KMS-11 (cell line): ENCODE measurements at regions not wholly inside any gene's neighbourhood (a gene's known extent, or its start where the extent isn't known, plus 50 kb on each side); places are given as distances from the start of the nearest gene placed in this dataset.

ENCODE experiments used
- H2AFZ ChIP-seq: fragments of 200-600 bp; sonication (generic); 2 replicates; pipeline ENCODE4 v1.6.1; 2016; ENCODE audit warnings: antibody characterized with exemption, mixed run types, low read depth
- H3K27ac ChIP-seq: fragments of 200-600 bp; sonication (generic); 2 replicates; pipeline ENCODE4 v1.6.1; 2016; ENCODE audit warnings: mild to moderate bottlenecking, mixed run types
- H3K27me3 ChIP-seq: fragments of 200-600 bp; sonication (generic); 2 replicates; pipeline ENCODE4 v1.6.1; 2017; ENCODE audit warnings: mild to moderate bottlenecking, low read depth, mixed run types, moderate library complexity; ENCODE audit not compliant: insufficient read depth
- H3K36me3 ChIP-seq: fragments of 200-600 bp; sonication (generic); 2 replicates; pipeline ENCODE4 v1.6.1; 2017; ENCODE audit warnings: mild to moderate bottlenecking, mixed run types; ENCODE audit not compliant: insufficient read depth
- H3K4me1 ChIP-seq: fragments of 200-600 bp; sonication (generic); 2 replicates; pipeline ENCODE4 v1.6.1; 2016; ENCODE audit warnings: mild to moderate bottlenecking, low read depth, mixed run types; ENCODE audit not compliant: poor library complexity, severe bottlenecking
- H3K4me2 ChIP-seq: fragments of 200-600 bp; sonication (generic); 2 replicates; pipeline ENCODE4 v1.7.0; 2016; ENCODE audit warnings: mild to moderate bottlenecking, mixed run types
- H3K4me3 ChIP-seq: fragments of 200-600 bp; sonication (generic); IDR thresholded peaks from 2 replicates; pipeline ENCODE4 v1.6.1; 2017; ENCODE audit warnings: low read depth, low read length, mixed read lengths; ENCODE audit not compliant: insufficient read depth
- H3K79me2 ChIP-seq: fragments of 200-600 bp; sonication (generic); 2 replicates; pipeline ENCODE4 v1.6.1; 2016; ENCODE audit warnings: low read depth, mixed run types; ENCODE audit not compliant: insufficient read depth
- H3K9ac ChIP-seq: fragments of 200-600 bp; sonication (generic); 2 replicates; pipeline ENCODE4 v1.6.1; 2016; ENCODE audit warnings: mild to moderate bottlenecking, mixed run types
- H4K20me1 ChIP-seq: fragments of 200-600 bp; sonication (generic); 2 replicates; pipeline ENCODE4 v1.6.1; 2016; ENCODE audit warnings: mild to moderate bottlenecking, mixed run types; ENCODE audit not compliant: insufficient read depth
- CTCF ChIP-seq: fragments of 200-600 bp; sonication (generic); conservative IDR thresholded peaks from 2 replicates; pipeline ENCODE4 v1.6.1; 2017; ENCODE audit warnings: low read depth, mild to moderate bottlenecking, antibody characterized with exemption, low read length, moderate library complexity, mixed read lengths

GRCh38 chr9:86676396-86676795 lies 270.9 kb downstream of the GAS1 start:
- H3K4me1 ChIP-seq, result no peaks in the 10 kb centered on the region
- no peaks in the 10 kb centered on the region for H3K27me3 ChIP-seq
- no peaks in the 10 kb centered on the region for H3K79me2 ChIP-seq
- no peaks in the 10 kb centered on the region for H3K36me3 ChIP-seq
- no peaks in the 10 kb centered on the region for H4K20me1 ChIP-seq
- H3K4me3 ChIP-seq, result no peak overlapping the region
- no peak overlapping the region for H2AFZ ChIP-seq
- no peak overlapping the region for H3K4me2 ChIP-seq
- TF ChIP-seq CTCF, result no peak
- H3K9ac ChIP-seq, result no peak overlapping the region
- no peak overlapping the region for H3K27ac ChIP-seq

- Histone ChIP-seq H3K9ac (no peak overlapping the region), H3K4me3 (no peak overlapping the region), H2AFZ (no peak overlapping the region), H3K36me3 (no peaks in the 10 kb centered on the region), H3K27me3 (no peaks in the 10 kb centered on the region), H3K4me1 (no peaks in the 10 kb centered on the region), H3K4me2 (no peak overlapping the region), H3K27ac (no peak overlapping the region), H3K79me2 (no peaks in the 10 kb centered on the region), H4K20me1 (no peaks in the 10 kb centered on the region)
- no peak for TF ChIP-seq CTCF
These were observed 271.5 kb downstream of the GAS1 start for GRCh38 chr9:86675805-86676204.

GRCh38 chr9:86674487-86674886 lies 272.8 kb downstream of the GAS1 start:
- H4K20me1 ChIP-seq, result no peaks in the 10 kb centered on the region
- H3K27me3 ChIP-seq, result no peaks in the 10 kb centered on the region
- H3K9ac ChIP-seq, result no peak overlapping the region
- H2AFZ ChIP-seq, result no peak overlapping the region
- TF ChIP-seq CTCF, result no peak
- H3K4me1 ChIP-seq, result no peaks in the 10 kb centered on the region
- no peaks in the 10 kb centered on the region for H3K79me2 ChIP-seq
- H3K27ac ChIP-seq, result no peak overlapping the region
- H3K4me3 ChIP-seq, result no peak overlapping the region
- H3K4me2 ChIP-seq, result no peak overlapping the region
- H3K36me3 ChIP-seq, result no peaks in the 10 kb centered on the region

- Histone ChIP-seq H3K79me2 (no peaks in the 10 kb centered on the region), H3K9ac (no peak overlapping the region), H3K27me3 (no peaks in the 10 kb centered on the region), H3K36me3 (no peaks in the 10 kb centered on the region), H2AFZ (no peak overlapping the region), H3K4me1 (no peaks in the 10 kb centered on the region), H3K4me3 (no peak overlapping the region), H4K20me1 (no peaks in the 10 kb centered on the region), H3K27ac (no peak overlapping the region), H3K4me2 (no peak overlapping the region)
- TF ChIP-seq CTCF, result no peak
These were observed 274.3 kb downstream of the GAS1 start for GRCh38 chr9:86672966-86673365.

GRCh38 chr9:86672301-86672700 lies 275.0 kb downstream of the GAS1 start:
- H4K20me1 ChIP-seq, result no peaks in the 10 kb centered on the region
- H3K36me3 ChIP-seq, result no peaks in the 10 kb centered on the region
- H3K4me3 ChIP-seq, result no peak overlapping the region
- no peak overlapping the region for H3K27ac ChIP-seq
- no peak overlapping the region for H3K9ac ChIP-seq
- H2AFZ ChIP-seq, result no peak overlapping the region
- no peak overlapping the region for H3K4me2 ChIP-seq
- TF ChIP-seq CTCF, result no peak
- no peaks in the 10 kb centered on the region for H3K79me2 ChIP-seq
- H3K27me3 ChIP-seq, result no peaks in the 10 kb centered on the region
- H3K4me1 ChIP-seq, result no peaks in the 10 kb centered on the region
